GM10248 (cell line): ENCODE measurements at regions not wholly inside any gene's neighbourhood (a gene's known extent, or its start where the extent isn't known, plus 50 kb on each side); places are given as distances from the start of the nearest gene placed in this dataset.

Source experiments
- CTCF ChIA-PET: fragments of 300-600 bp; sonication (Branson Sonifier 250); formaldehyde crosslinking; extraction: SDS; loops from one replicate; lab custom pipeline; 2021; ENCODE audit warnings: antibody characterized with exemption; lab: Yijun Ruan, JAX
- POLR2A ChIA-PET: fragments of 350-650 bp; sonication (Branson Sonifier 250); formaldehyde crosslinking; extraction: SDS; loops from one replicate; lab custom pipeline; 2020; ENCODE audit warnings: antibody characterized with exemption; lab: Yijun Ruan, JAX
- DNase-seq: peaks from one replicate; pipeline ENCODE4 v3.0.0; 2012; ENCODE audit errors: extremely low spot score
- TF ChIP-seq, protein P1 (sequence below): IDR thresholded peaks from 2 replicates; pipeline ENCODE4 v1.5.1; 2012; ENCODE audit warnings: mild to moderate bottlenecking, low read depth; ENCODE audit errors: extremely low read depth, missing control alignments, control extremely low read depth

- ChIA-PET POLR2A (no interaction called here), CTCF (interaction anchor here (1.0 kb wide), 1 partner anchor 17 kb away, joined by 3 read pairs; no protein-coding TSS in a partner anchor)
- TF ChIP-seq, protein P1, sequence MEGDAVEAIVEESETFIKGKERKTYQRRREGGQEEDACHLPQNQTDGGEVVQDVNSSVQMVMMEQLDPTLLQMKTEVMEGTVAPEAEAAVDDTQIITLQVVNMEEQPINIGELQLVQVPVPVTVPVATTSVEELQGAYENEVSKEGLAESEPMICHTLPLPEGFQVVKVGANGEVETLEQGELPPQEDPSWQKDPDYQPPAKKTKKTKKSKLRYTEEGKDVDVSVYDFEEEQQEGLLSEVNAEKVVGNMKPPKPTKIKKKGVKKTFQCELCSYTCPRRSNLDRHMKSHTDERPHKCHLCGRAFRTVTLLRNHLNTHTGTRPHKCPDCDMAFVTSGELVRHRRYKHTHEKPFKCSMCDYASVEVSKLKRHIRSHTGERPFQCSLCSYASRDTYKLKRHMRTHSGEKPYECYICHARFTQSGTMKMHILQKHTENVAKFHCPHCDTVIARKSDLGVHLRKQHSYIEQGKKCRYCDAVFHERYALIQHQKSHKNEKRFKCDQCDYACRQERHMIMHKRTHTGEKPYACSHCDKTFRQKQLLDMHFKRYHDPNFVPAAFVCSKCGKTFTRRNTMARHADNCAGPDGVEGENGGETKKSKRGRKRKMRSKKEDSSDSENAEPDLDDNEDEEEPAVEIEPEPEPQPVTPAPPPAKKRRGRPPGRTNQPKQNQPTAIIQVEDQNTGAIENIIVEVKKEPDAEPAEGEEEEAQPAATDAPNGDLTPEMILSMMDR: no peak
- no peak for DNase-seq
Observed at GRCh38 chr3:159664653-159665052, 324.0 kb upstream of the IL12A start.

DNA sequence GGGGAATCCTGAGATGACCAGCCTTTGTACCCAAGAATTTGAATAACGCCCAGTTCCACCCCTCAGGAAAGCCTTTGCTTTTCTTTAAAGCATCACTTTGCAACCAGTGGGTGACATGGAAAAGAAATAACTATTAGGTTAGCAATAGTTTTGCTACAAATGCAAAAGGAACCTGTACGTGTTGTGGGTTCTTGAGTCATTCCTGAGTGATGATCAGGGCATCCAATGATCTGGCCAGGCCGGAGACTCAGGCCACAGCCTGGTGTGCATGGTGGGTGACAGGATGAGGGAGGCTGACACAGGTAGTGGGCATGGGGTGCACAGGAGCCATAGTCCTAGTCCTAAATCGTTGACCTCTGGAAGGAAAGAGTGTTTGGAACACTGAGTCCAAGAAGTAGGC, 321.4 kb upstream of the IL12A start:
- ChIA-PET POLR2A (no interaction called here), CTCF (no interaction called here)
- TF ChIP-seq, protein P1: no peak
- DNase-seq: no peak

DNA sequence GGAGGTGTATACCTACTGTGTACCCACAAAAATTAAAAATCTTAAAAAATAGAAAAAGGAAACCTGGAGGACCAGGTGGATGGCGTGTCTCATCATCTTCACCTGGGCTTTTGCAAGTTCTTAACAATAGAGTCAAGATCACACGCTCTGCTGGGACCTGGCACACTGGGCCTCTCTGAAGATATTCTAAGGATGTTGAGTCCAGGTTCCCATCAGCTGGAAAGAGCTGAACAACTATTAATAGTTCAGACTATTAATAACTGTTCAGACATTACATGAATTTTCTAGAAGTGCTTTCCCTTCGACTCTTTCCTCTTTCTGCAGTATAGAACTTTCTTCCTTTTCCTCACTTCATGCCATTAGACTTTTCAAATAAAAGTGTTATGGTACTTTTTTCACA, 320.2 kb upstream of the IL12A start:
- ChIA-PET CTCF (no interaction called here), POLR2A (no interaction called here)
- TF ChIP-seq, protein P1: no peak
- DNase-seq: no peak

GRCh38 chr3:159668990-159669476, 319.6 kb upstream of the IL12A start:
- ChIA-PET POLR2A (no interaction called here), CTCF (no interaction called here)
- DNase-seq: no peak
- TF ChIP-seq, protein P1: no peak

DNA sequence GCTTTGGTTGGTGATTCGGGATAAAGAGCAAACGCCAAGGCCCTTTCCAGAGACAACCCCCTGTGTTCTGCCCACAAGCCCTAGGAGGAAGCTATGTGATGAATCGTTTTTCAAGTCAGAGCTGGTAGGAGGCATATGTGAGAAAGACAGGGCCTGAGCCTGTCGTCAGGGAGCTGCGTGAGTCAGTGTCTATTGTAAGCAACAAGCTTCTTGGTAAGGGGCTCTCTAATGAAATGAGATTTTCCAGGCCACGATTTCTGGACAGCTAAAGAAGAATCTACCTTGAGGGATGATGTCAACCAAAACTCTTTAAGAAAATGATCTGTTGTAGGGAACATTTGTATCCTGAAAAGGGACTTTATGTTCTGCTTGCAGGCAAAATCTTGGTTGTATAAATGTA, 318.9 kb upstream of the IL12A start:
- TF ChIP-seq, protein P1: no peak
- no peak for DNase-seq
- POLR2A ChIA-PET: no interaction called here
- CTCF ChIA-PET: no interaction called here

DNA sequence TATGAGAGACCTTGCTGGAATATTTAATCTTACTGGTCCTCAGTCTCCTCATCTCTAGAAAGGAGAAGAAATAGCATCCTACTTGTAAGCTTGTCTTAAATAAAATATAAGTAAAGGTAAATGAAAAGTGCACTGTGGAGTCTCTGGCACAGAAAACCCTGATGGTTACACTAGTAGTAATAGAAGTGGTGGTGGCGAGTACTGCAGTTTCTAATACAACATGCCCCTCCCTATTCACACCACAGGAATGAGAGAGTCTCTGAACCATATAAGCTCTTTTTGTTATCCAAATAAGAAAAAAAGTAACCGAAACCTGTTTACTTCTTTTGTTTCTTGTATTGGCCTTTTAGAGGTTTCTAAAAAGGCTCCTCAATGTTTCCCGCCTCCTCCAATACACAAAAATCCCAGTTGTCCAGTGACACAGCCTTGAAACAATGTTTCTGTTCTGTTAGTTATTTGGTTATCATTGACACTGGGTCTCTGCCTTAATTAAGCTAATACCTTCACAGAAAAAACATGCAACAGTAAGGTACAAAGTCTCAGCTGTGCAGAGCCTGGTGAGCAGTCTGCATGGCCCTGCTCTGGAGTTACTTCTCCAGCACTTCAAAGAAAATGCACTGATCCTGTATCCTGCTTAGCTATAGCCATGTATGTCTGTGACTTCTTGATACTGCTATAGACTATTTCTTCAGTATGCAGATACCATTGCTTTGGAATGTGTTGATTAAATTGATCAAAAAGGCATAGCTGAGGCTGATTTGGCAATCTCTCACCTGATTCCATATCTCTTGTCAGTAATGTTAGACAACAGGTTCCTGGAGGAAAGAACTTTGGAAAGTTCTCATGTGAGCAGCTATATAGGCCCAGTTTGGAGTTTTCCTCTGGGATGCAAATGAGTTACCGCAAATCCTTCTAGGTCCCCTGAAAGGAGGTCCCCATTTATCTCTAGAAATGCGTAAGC, 315.6 kb upstream of the IL12A start:
- ChIA-PET POLR2A (no interaction called here), CTCF (interaction anchor here (1.3 to 2.2 kb wide), 3 partner anchors 10 to 21 kb away, joined by 3 to 6 read pairs (median 5); no protein-coding TSS in a partner anchor)
- TF ChIP-seq, protein P1: no peak
- DNase-seq: no peak
